Sigmoid colon (tissue), 6 donors: ENCODE measurements at regions not wholly inside any gene's neighbourhood (a gene's known extent, or its start where the extent isn't known, plus 50 kb on each side); places are given as distances from the start of the nearest gene placed in this dataset.

Experiments
- DNase-seq: peaks from one replicate; pipeline ENCODE4 v3.0.0-alpha.2; 2019
- H3K27ac ChIP-seq, 4 donors: fragments of 200-600 bp; sonication (generic); one replicate each; pipeline ENCODE4 v1.5.1; 2016 to 2019; ENCODE audit warnings: mild to moderate bottlenecking in 1 of 4
- H3K27me3 ChIP-seq, 3 donors: fragments of 200-600 bp; sonication (generic); one replicate each; pipeline ENCODE4 v1.5.1; 2019; ENCODE audit warnings: mild to moderate bottlenecking in 1 of 3
- H3K36me3 ChIP-seq, 4 donors: fragments of 200-600 bp; sonication (generic); one replicate each; pipeline ENCODE4 v1.5.1; 2016 to 2019
- H3K4me1 ChIP-seq, 4 donors: fragments of 200-600 bp; sonication (generic); one replicate each; pipeline ENCODE4 v1.5.1; 2017 to 2019
- H3K4me3 ChIP-seq, 4 donors: fragments of 200-600 bp; sonication (generic); one replicate each; pipeline ENCODE4 v1.5.1; 2017 to 2019; ENCODE audit warnings: mild to moderate bottlenecking in 2 of 4, moderate library complexity in 1 of 4
- H3K9me3 ChIP-seq, 4 donors: fragments of 200-600 bp in 3 of 4; sonication (generic) in 3 of 4; one replicate each; pipeline versions ENCODE4 v1.5.1 to v1.6.1; 2013 to 2019
- EP300 ChIP-seq, 4 donors: sonication (generic); formaldehyde crosslinking; IDR thresholded peaks; one replicate each; pipeline ENCODE4 v1.6.1; 2017; ENCODE audit warnings: antibody characterized with exemption in 4 of 4
- POLR2A ChIP-seq, 2 donors: fragments of 450-650 bp; IDR thresholded peaks; one replicate each; pipeline ENCODE4 v1.6.1; 2016; ENCODE audit warnings: antibody characterized with exemption in 2 of 2, mild to moderate bottlenecking in 2 of 2, moderate library complexity in 2 of 2
- POLR2AphosphoS5 ChIP-seq, 4 donors: sonication (generic); formaldehyde crosslinking; IDR thresholded peaks; one replicate each; pipeline ENCODE4 v1.6.1; 2017; ENCODE audit warnings: antibody characterized with exemption in 4 of 4
- WGBS, 2 donors: extraction: QIAGEN DNeasy Blood & Tissue Kit; methylation state at CpG; one replicate each; pipeline ENCODE4 v1.1.7; 2013; 5-methylcytosine and 5-hydroxymethylcytosine counted together
- intact Hi-C: fragments of 100-400 bp; cut with DNase I; formaldehyde crosslinking; loops from one replicate; pipeline ENCODE4 v1.15.1; 2023
- TF ChIP-seq, protein P1 (sequence below), 4 experiments: fragments of 450-650 bp in 3 of 4; fragments of 200-600 bp in 1 of 4; IDR thresholded peaks; one replicate each; pipeline ENCODE4 v1.5.1; 2016 to 2019; ENCODE audit warnings: antibody characterized with exemption in 4 of 4, mild to moderate bottlenecking in 3 of 4, moderate library complexity in 2 of 4
- donor health status: healthy with polysubstance abuse.
- donor health status: healthy.

DNA sequence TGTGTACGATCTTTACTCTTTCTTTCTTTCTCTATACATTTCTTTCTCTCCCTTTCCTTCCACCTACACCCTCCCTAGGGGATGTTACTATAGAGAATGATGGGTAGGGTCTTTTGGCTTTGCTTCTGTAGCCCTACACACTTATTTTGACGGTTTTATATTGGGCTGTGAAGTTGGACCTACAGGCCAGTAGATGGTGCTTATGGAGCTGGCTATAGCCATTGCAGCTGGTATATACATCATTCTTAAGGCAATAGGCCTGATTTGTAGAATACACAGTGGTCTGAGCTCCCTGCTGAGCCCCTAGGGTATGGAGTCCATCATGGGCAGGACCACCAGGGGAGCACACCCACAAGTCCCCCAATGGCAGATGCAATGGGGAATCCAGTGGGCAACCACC lies 1869.7 kb downstream of the STIM2 start:
- intact Hi-C loops: no loop called here

DNA sequence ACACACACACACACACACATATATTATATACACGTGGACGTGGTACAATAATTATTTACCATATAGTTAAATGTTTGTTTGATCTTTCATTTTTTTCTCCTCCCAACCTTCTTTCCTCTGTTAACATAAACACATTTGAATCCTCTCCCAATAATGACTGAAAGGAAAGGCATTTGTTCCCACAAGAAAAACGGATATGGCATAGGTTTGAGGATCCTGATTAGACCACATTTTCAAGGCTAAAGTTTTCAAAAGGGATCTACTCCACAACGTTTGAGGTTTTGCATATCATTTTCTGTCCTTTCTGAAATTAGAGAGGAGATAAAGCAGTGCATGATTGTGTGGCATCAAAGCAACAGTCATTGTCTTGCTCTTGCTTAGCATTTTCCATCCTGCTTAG lies 1883.4 kb downstream of the STIM2 start:
- no peaks in the 10 kb centered on the region for H3K27me3 ChIP-seq
- intact Hi-C loops: no loop called here
- H3K36me3 ChIP-seq: no peaks in the 10 kb centered on the region
- H3K9me3 ChIP-seq: no peaks in the 10 kb centered on the region
- H3K4me3 ChIP-seq: no peak overlapping the region
- TF ChIP-seq EP300 (IDR thresholded peaks at IDR 0.05) (no peak), POLR2AphosphoS5 (IDR thresholded peaks at IDR 0.05) (no peak), POLR2A (IDR thresholded peaks at IDR 0.05) (no peak)
- TF ChIP-seq, protein P1, sequence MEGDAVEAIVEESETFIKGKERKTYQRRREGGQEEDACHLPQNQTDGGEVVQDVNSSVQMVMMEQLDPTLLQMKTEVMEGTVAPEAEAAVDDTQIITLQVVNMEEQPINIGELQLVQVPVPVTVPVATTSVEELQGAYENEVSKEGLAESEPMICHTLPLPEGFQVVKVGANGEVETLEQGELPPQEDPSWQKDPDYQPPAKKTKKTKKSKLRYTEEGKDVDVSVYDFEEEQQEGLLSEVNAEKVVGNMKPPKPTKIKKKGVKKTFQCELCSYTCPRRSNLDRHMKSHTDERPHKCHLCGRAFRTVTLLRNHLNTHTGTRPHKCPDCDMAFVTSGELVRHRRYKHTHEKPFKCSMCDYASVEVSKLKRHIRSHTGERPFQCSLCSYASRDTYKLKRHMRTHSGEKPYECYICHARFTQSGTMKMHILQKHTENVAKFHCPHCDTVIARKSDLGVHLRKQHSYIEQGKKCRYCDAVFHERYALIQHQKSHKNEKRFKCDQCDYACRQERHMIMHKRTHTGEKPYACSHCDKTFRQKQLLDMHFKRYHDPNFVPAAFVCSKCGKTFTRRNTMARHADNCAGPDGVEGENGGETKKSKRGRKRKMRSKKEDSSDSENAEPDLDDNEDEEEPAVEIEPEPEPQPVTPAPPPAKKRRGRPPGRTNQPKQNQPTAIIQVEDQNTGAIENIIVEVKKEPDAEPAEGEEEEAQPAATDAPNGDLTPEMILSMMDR (IDR thresholded peaks at IDR 0.05): no peak
- no peak for DNase-seq
- no peaks in the 10 kb centered on the region for H3K4me1 ChIP-seq
- no peak overlapping the region for H3K27ac ChIP-seq
- WGBS, 2 donors: 56 to 65% methylated on average over 4 of the region's 4 CpGs

More for the DNA sequence above, 1869.7 kb downstream of the STIM2 start:
- Histone ChIP-seq H3K36me3 (no peaks in the 10 kb centered on the region), H3K4me3 (no peak overlapping the region), H3K9me3 (no peaks in the 10 kb centered on the region), H3K27me3 (no peaks in the 10 kb centered on the region), H3K27ac (no peak overlapping the region), H3K4me1 (no peaks in the 10 kb centered on the region)
- 51 to 83% methylated on average over 2 of the region's 2 CpGs for WGBS, 2 donors
- TF ChIP-seq EP300 (IDR thresholded peaks at IDR 0.05): no peak
- TF ChIP-seq POLR2AphosphoS5 (IDR thresholded peaks at IDR 0.05): no peak
- TF ChIP-seq, protein P1 (IDR thresholded peaks at IDR 0.05): no peak
- no peak for TF ChIP-seq POLR2A (IDR thresholded peaks at IDR 0.05)
- no peak for DNase-seq

DNA sequence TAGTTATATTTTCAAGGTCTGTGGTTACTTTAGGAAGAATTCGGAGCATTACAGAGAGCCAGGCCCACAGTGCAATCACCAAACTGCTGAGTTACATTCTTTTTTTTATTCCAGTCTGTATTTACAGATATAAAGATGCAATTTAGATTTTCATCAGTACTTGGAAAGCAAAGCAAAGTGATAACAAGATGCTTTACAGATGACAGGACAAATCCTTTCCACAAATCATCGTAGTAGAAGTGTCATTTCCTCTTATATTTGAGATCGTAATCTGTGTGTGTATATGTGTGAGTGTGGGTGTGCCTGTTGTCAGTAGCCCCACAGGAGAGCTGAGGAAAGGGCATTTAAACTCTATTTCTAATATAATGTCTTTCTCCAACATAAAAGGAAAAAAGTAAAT lies 1893.7 kb downstream of the STIM2 start:
- Histone ChIP-seq H3K36me3 (no peaks in the 10 kb centered on the region), H3K27ac (no peak overlapping the region), H3K4me1 (no peaks in the 10 kb centered on the region), H3K4me3 (no peak overlapping the region), H3K9me3 (no peaks in the 10 kb centered on the region), H3K27me3 (no peaks in the 10 kb centered on the region)
- intact Hi-C loops: no loop called here
- 40 to 47% methylated on average over 3 of the region's 3 CpGs for WGBS, 2 donors
- TF ChIP-seq POLR2A (IDR thresholded peaks at IDR 0.05) (no peak), EP300 (IDR thresholded peaks at IDR 0.05) (no peak), POLR2AphosphoS5 (IDR thresholded peaks at IDR 0.05) (no peak)
- TF ChIP-seq, protein P1 (IDR thresholded peaks at IDR 0.05): no peak
- no peak for DNase-seq

DNA sequence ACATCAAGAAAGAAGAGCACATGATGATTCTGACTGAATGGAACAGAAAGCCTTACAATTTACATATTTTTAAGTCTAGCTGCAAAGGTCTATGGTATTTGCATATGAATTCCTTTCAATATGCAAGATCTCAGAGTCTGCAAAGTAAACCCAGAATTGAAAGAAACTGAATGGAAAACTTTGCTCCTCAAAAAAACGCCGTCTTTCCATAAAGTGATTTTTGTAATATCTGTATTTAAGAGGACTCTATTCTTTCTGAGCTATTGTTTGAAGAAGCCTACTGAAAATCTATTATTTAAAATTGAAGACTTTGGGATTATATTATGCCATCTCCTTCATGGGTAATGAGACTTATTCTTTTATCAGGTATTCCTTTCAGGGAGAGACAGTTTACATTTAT lies 1894.4 kb downstream of the STIM2 start:
- Histone ChIP-seq H3K36me3 (no peaks in the 10 kb centered on the region), H3K4me3 (no peak overlapping the region), H3K4me1 (no peaks in the 10 kb centered on the region), H3K27ac (no peak overlapping the region), H3K9me3 (no peaks in the 10 kb centered on the region), H3K27me3 (no peaks in the 10 kb centered on the region)
- TF ChIP-seq POLR2AphosphoS5 (IDR thresholded peaks at IDR 0.05): no peak
- TF ChIP-seq EP300 (IDR thresholded peaks at IDR 0.05): no peak
- no peak for DNase-seq
- WGBS, 2 donors: 81 to 85% methylated on average over 2 of the region's 2 CpGs
- intact Hi-C loops: no loop called here

DNA sequence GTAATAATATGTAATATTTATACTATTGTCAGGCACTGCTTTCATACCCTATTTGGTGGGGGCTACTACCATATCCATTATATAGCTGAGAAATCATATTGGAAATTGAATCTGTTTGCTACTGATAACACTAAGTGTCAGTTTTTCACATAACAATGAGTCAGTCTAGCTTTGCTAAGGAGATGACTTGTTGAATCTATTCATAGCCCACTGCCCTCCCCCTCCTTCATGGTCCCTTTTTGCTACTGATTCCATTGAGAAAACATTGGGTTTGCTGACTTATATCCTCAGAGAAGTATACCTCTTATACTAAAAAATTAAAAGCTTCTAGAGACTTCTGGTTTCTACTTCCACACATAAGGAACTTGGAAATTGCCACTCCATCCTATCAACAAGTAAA lies 1898.4 kb downstream of the STIM2 start:
- Histone ChIP-seq H3K4me3 (no peak overlapping the region), H3K9me3 (no peaks in the 10 kb centered on the region), H3K36me3 (no peaks in the 10 kb centered on the region), H3K4me1 (no peaks in the 10 kb centered on the region), H3K27me3 (no peaks in the 10 kb centered on the region), H3K27ac (no peak overlapping the region)
- DNase-seq: no peak
- TF ChIP-seq POLR2AphosphoS5 (IDR thresholded peaks at IDR 0.05) (no peak), EP300 (IDR thresholded peaks at IDR 0.05) (no peak), POLR2A (IDR thresholded peaks at IDR 0.05) (no peak)
- TF ChIP-seq, protein P1 (IDR thresholded peaks at IDR 0.05): no peak
- intact Hi-C loops: no loop called here
